CD4-positive, alpha-beta memory T cell (primary cell): ENCODE measurements at regions not wholly inside any gene's neighbourhood (a gene's known extent, or its start where the extent isn't known, plus 50 kb on each side); places are given as distances from the start of the nearest gene placed in this dataset.

ENCODE experiments used
- CTCF ChIA-PET: fragments of 350-600 bp; sonication (Branson Sonifier 250); formaldehyde crosslinking; loops from one replicate; lab custom pipeline; 2021; ENCODE audit warnings: inconsistent platforms; ENCODE audit not compliant: partially characterized antibody; lab: Charles Lee
- POLR2A ChIA-PET: fragments of 350-600 bp; sonication (Branson Sonifier 250); formaldehyde crosslinking; loops from one replicate; lab custom pipeline; 2021; ENCODE audit not compliant: partially characterized antibody; lab: Charles Lee
- DNase-seq, 5 donors: peaks; one replicate each; pipeline versions ENCODE4 v3.0.0 to v3.0.0-alpha.2; 2020 to 2022; ENCODE audit warnings: mixed read lengths in 1 of 5
- H3K27ac ChIP-seq: one replicate; pipeline ENCODE4 v1.7.0; 2013; ENCODE audit warnings: low read depth, low read length
- H3K27me3 ChIP-seq: 2 replicates; pipeline ENCODE4 v1.7.0; 2013; ENCODE audit warnings: mild to moderate bottlenecking, low read length, moderate library complexity; ENCODE audit not compliant: insufficient read depth
- H3K36me3 ChIP-seq: 2 replicates; pipeline ENCODE4 v1.7.0; 2013; ENCODE audit warnings: mild to moderate bottlenecking, low read length, moderate library complexity; ENCODE audit not compliant: insufficient read depth
- H3K4me1 ChIP-seq: 2 replicates; pipeline ENCODE4 v1.7.0; 2013; ENCODE audit warnings: mild to moderate bottlenecking, low read length, moderate library complexity; ENCODE audit not compliant: insufficient read depth
- H3K4me3 ChIP-seq, 2 donors: one replicate each; pipeline ENCODE4 v1.7.0; 2013; ENCODE audit warnings: low read length in 2 of 2, mild to moderate bottlenecking in 1 of 2
- H3K9me3 ChIP-seq, 2 donors: one replicate each; pipeline ENCODE4 v1.7.0; 2013; ENCODE audit warnings: low read length in 2 of 2, control low read depth in 1 of 2; ENCODE audit not compliant: control insufficient read depth in 1 of 2
- H3K27ac Mint-ChIP-seq, 7 donors: one replicate each; pipeline ENCODE4 v1.8.0; 2020 to 2021; ENCODE audit warnings: mixed read lengths in 7 of 7, mild to moderate bottlenecking in 6 of 7, inconsistent platforms in 3 of 7, moderate library complexity in 3 of 7
- H3K27me3 Mint-ChIP-seq, 2 donors: one replicate each; pipeline ENCODE4 v1.8.0; 2020 to 2021; ENCODE audit warnings: mixed read lengths in 2 of 2
- H3K36me3 Mint-ChIP-seq, 2 donors: one replicate each; pipeline ENCODE4 v1.8.0; 2020 to 2021; ENCODE audit warnings: mixed read lengths in 2 of 2, inconsistent platforms in 1 of 2, mild to moderate bottlenecking in 1 of 2
- H3K4me1 Mint-ChIP-seq, 4 donors: one replicate each; pipeline ENCODE4 v1.8.0; 2020 to 2021; ENCODE audit warnings: mixed read lengths in 4 of 4, mild to moderate bottlenecking in 1 of 4
- H3K4me3 Mint-ChIP-seq, 8 donors: one replicate each; pipeline ENCODE4 v1.8.0; 2020 to 2021; ENCODE audit warnings: mixed read lengths in 8 of 8, mild to moderate bottlenecking in 7 of 8, moderate library complexity in 6 of 8, inconsistent platforms in 3 of 8
- H3K9me3 Mint-ChIP-seq, 8 donors: one replicate each; pipeline ENCODE4 v1.8.0; 2020 to 2021; ENCODE audit warnings: mixed read lengths in 8 of 8, mild to moderate bottlenecking in 5 of 8, inconsistent platforms in 3 of 8, moderate library complexity in 1 of 8
- intact Hi-C: fragments of 100-400 bp; cut with micrococcal nuclease; formaldehyde crosslinking; loops from one replicate; pipeline ENCODE4 v1.15.1; 2023

GRCh38 chrX:138914767-138915166 lies 203.2 kb upstream of the FGF13 start:
- Mint-ChIP-seq H3K36me3 (no peaks in the 10 kb centered on the region), H3K9me3 (peaks cover 0 to 1% (median 0%) of the 10 kb centered on the region in 8 donors), H3K4me1 (no peaks in the 10 kb centered on the region), H3K27me3 (no peaks in the 10 kb centered on the region), H3K4me3 (no peak overlapping the region), H3K27ac (no peak overlapping the region)
- no peaks in the 10 kb centered on the region for H3K9me3 ChIP-seq
- no peaks in the 10 kb centered on the region for H3K36me3 ChIP-seq
- H3K27ac ChIP-seq = no peak overlapping the region
- H3K4me3 ChIP-seq = no peak overlapping the region
- no peaks in the 10 kb centered on the region for H3K27me3 ChIP-seq
- DNase-seq = no peak
- H3K4me1 ChIP-seq = no peaks in the 10 kb centered on the region
- CTCF ChIA-PET = no interaction called here
- POLR2A ChIA-PET = no interaction called here
- intact Hi-C loops = no loop called here

GRCh38 chrX:138908577-138908976 lies 197.1 kb upstream of the FGF13 start:
- Mint-ChIP-seq H3K27me3 (no peaks in the 10 kb centered on the region), H3K27ac (no peak overlapping the region), H3K4me1 (no peaks in the 10 kb centered on the region), H3K4me3 (no peak overlapping the region), H3K36me3 (no peaks in the 10 kb centered on the region), H3K9me3 (peaks cover 0 to 1% (median 0%) of the 10 kb centered on the region in 8 donors)
- Histone ChIP-seq H3K9me3 (no peaks in the 10 kb centered on the region), H3K27me3 (no peaks in the 10 kb centered on the region), H3K4me1 (no peaks in the 10 kb centered on the region), H3K27ac (no peak overlapping the region), H3K4me3 (no peak overlapping the region), H3K36me3 (no peaks in the 10 kb centered on the region)
- DNase-seq = no peak
- intact Hi-C loops = no loop called here
- ChIA-PET POLR2A (no interaction called here), CTCF (no interaction called here)

- POLR2A ChIA-PET = no interaction called here
- Histone ChIP-seq H3K27ac (no peak overlapping the region), H3K4me1 (no peaks in the 10 kb centered on the region), H3K9me3 (no peaks in the 10 kb centered on the region), H3K36me3 (no peaks in the 10 kb centered on the region), H3K4me3 (no peak overlapping the region), H3K27me3 (no peaks in the 10 kb centered on the region)
- CTCF ChIA-PET = no interaction called here
- Mint-ChIP-seq H3K36me3 (no peaks in the 10 kb centered on the region), H3K9me3 (peaks cover 0 to 3% (median 0%) of the 10 kb centered on the region in 8 donors), H3K27me3 (no peaks in the 10 kb centered on the region), H3K4me3 (no peak overlapping the region), H3K27ac (no peak overlapping the region), H3K4me1 (no peaks in the 10 kb centered on the region)
- intact Hi-C loops = no loop called here
- DNase-seq = no peak
These were observed 186.3 kb upstream of the FGF13 start for GRCh38 chrX:138897621-138898492.

GRCh38 chrX:138890491-138890890 lies 179.0 kb upstream of the FGF13 start:
- Histone ChIP-seq H3K4me3 (no peak overlapping the region), H3K4me1 (no peaks in the 10 kb centered on the region), H3K27me3 (no peaks in the 10 kb centered on the region), H3K27ac (no peak overlapping the region), H3K36me3 (no peaks in the 10 kb centered on the region), H3K9me3 (no peaks in the 10 kb centered on the region)
- no peaks in the 10 kb centered on the region for H3K27me3 Mint-ChIP-seq
- intact Hi-C loops = no loop called here
- H3K9me3 Mint-ChIP-seq = peaks cover 0 to 3% (median 0%) of the 10 kb centered on the region in 8 donors
- H3K4me3 Mint-ChIP-seq = no peak overlapping the region
- ChIA-PET CTCF (no interaction called here), POLR2A (no interaction called here)
- no peaks in the 10 kb centered on the region for H3K36me3 Mint-ChIP-seq
- H3K4me1 Mint-ChIP-seq = no peaks in the 10 kb centered on the region
- no peak overlapping the region for H3K27ac Mint-ChIP-seq
- DNase-seq = no peak

- Mint-ChIP-seq H3K9me3 (peaks cover 0 to under 1% (median 0%) of the 10 kb centered on the region in 8 donors), H3K4me1 (no peaks in the 10 kb centered on the region), H3K36me3 (no peaks in the 10 kb centered on the region), H3K27ac (no peak overlapping the region), H3K27me3 (no peaks in the 10 kb centered on the region), H3K4me3 (peak overlapping the region in 1 of 8 donors; percentile 16)
- POLR2A ChIA-PET = no interaction called here
- H3K27me3 ChIP-seq = no peaks in the 10 kb centered on the region
- H3K9me3 ChIP-seq = no peaks in the 10 kb centered on the region
- H3K4me3 ChIP-seq = no peak overlapping the region
- no peak overlapping the region for H3K27ac ChIP-seq
- intact Hi-C loops = no loop called here
- H3K4me1 ChIP-seq = no peaks in the 10 kb centered on the region
- CTCF ChIA-PET = interaction anchor here (0.7 kb wide), 1 partner anchor 40 kb away, joined by 3 read pairs; no protein-coding TSS in a partner anchor
- DNase-seq = no peak
- H3K36me3 ChIP-seq = no peaks in the 10 kb centered on the region
These were observed 177.6 kb upstream of the FGF13 start for GRCh38 chrX:138889149-138889548.

GRCh38 chrX:138886769-138887168 lies 175.3 kb upstream of the FGF13 start:
- POLR2A ChIA-PET = no interaction called here
- peaks cover 0 to 3% (median 0%) of the 10 kb centered on the region in 8 donors for H3K9me3 Mint-ChIP-seq
- no peaks in the 10 kb centered on the region for H3K36me3 Mint-ChIP-seq
- no peak overlapping the region for H3K27ac Mint-ChIP-seq
- H3K4me1 Mint-ChIP-seq = no peaks in the 10 kb centered on the region
- CTCF ChIA-PET = no interaction called here
- no peaks in the 10 kb centered on the region for H3K9me3 ChIP-seq
- no peaks in the 10 kb centered on the region for H3K36me3 ChIP-seq
- H3K27me3 Mint-ChIP-seq = no peaks in the 10 kb centered on the region
- intact Hi-C loops = no loop called here
- no peak overlapping the region for H3K4me3 Mint-ChIP-seq
- no peak overlapping the region for H3K27ac ChIP-seq
- no peaks in the 10 kb centered on the region for H3K27me3 ChIP-seq
- H3K4me1 ChIP-seq = no peaks in the 10 kb centered on the region
- H3K4me3 ChIP-seq = no peak overlapping the region
- no peak for DNase-seq

GRCh38 chrX:138885886-138886285 lies 174.4 kb upstream of the FGF13 start:
- ChIA-PET POLR2A (no interaction called here), CTCF (no interaction called here)
- H3K36me3 Mint-ChIP-seq = no peaks in the 10 kb centered on the region
- no peaks in the 10 kb centered on the region for H3K4me1 ChIP-seq
- no peaks in the 10 kb centered on the region for H3K36me3 ChIP-seq
- H3K27ac Mint-ChIP-seq = no peak overlapping the region
- H3K9me3 ChIP-seq = no peaks in the 10 kb centered on the region
- peaks cover 0 to 8% (median 0%) of the 10 kb centered on the region in 8 donors for H3K9me3 Mint-ChIP-seq
- intact Hi-C loops = no loop called here
- no peak overlapping the region for H3K4me3 Mint-ChIP-seq
- H3K27me3 ChIP-seq = no peaks in the 10 kb centered on the region
- H3K27me3 Mint-ChIP-seq = no peaks in the 10 kb centered on the region
- no peaks in the 10 kb centered on the region for H3K4me1 Mint-ChIP-seq
- H3K4me3 ChIP-seq = no peak overlapping the region
- DNase-seq = no peak
- H3K27ac ChIP-seq = no peak overlapping the region
